HG03045 (cell line): ENCODE measurements at regions not wholly inside any gene's neighbourhood (a gene's known extent, or its start where the extent isn't known, plus 50 kb on each side); places are given as distances from the start of the nearest gene placed in this dataset.

Experiments used
- ATAC-seq: cut with Tn5 transposase; IDR thresholded peaks from one replicate; pipeline ENCODE4 v1.9.1; 2021; ENCODE audit warnings: mild to moderate bottlenecking, moderate library complexity; ENCODE audit not compliant: unreplicated experiment

DNA sequence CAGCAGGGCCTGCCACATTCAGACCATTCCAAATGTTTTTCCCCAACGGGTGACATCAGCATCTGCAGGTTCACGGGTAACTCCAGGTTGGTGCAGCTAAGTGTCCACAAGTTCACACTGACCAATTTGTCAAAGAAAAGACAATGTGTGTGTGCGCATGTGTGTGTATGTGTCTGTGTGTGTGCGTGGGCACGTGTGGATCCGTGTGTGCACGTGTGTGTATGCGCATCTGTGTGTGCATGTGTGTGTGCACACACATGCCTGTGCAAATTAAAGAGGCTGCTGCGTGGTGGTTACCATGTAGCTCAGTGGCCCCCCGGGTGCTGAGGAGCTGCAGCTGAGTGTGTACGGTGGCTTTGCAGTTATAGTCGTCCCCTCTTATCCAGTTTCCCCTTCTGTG lies 187.4 kb downstream of the TMEM18 start:
- no peak for ATAC-seq

DNA sequence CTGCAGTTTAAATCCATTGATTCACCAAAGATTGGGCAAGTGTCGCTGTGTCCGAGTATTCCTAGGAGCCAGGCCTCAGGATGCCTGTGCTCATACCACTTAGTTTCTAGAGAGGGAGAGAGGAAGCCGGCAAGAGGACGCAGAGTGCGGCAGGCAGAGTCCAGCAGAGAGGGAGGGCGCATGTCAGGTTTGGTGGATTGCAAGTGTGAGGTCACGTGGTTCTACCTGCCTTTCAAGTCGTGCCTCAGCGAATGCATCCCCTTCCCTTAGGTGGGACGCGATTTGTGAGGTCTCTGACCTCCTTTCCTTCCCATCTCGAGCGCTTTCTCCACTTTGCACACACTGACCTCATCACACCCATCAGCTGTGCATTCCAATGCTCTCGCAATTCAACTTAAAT lies 188.1 kb downstream of the TMEM18 start:
- ATAC-seq: no peak

DNA sequence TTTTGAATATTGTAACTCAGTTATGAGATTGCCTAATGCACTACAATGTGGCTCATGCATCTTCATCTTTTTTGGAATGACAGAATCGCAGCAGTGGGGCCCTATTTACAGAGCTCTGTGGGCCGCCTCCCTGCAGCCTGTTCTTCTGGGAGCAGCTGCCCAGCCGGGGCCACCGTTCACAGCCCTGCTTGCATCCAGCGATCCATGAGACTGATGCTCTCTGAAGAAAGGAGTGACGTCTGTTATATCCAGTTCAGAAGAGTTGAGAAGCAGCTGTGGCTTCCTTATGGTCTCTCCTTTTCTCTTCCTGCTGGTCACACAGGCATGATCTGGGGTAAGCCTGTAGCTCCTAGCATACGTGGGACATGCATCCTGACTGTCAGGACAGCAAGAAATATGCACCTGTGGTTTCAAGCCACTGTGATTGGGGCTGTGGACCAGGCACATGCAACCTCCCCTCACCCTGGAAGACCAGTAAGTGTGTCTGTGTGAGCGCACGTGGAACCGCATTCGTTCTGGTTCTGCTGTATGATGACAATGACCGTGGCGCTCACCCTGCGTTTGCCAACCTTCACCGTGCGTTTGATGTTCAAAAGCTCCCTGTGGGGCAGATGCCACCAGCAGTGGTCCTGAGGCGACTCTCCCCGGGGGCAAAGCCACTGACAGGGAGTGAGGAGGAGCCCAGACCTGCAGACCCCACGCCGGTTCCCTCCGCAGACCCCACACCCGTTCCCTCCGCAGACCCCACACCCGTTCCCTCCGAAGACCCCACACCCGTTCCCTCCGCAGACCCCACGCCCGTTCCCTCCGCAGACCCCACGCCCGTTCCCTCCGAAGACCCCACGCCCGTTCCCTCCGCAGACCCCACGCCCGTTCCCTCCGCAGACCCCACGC lies 189.8 kb downstream of the TMEM18 start:
- ATAC-seq: no peak

DNA sequence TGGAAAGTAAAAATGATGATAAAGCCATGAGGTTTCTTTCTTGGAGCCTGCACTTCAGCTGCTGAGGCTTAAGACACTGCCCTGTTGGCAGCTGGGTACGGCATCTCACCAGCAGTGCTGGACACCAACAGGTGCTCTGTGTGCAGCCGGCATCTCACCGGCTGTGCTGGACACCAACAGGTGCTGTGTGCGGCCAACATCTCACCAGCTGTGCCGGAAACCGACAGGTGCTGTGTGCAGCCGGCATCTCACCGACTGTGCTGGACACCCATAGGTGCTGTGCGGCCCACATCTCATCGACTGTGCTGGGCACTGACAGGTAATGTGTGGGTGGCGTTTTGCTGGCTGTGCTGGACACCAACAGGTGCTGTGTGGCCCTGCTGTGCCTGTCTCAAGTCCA lies 190.8 kb downstream of the TMEM18 start:
- no peak for ATAC-seq

DNA sequence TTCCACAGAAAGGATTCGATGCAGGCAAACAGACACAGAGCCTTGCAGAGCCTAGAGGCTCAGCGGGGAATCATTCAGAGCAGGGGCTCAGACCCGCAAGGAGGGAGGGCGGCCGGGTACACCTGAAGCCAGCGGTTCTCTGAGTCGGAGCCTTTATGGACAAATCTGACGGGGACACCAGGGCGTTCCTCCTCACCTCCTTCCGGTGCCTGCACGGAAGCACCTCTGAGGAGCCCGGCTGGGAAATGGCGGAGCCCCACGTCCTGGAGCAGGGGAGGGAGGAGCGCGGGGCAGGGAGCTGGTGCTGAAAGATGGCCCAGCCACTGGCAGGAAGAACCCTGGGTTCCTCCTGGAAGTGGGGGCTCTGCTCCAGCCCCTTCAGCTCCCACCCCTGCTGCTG lies 193.5 kb upstream of the ALKAL2 start:
- ATAC-seq: no peak

- no peak for ATAC-seq
Observed at GRCh38 chr2:479490-480176, 191.7 kb upstream of the ALKAL2 start.

- ATAC-seq: no peak
Observed at GRCh38 chr2:479031-479430, 191.1 kb upstream of the ALKAL2 start.

DNA sequence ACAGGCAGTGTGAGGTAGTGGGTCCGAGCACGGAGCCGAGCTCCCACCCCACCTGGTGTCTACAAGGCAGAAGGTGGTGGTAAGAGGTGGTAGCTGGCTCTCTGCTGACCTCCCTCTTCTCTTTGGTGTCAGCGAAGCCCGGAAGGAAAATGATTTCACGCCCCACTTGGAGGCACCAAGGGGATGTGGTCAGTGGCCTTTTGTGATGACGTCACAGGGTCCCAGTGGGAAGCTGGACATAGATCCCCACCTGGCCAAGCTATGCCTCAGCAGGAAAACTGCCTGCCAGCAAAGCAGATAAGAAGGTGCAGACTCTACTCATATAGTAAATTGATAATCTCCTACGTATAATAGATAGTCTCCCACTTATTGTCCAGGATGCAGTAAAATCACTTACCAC lies 183.7 kb upstream of the ALKAL2 start:
- no peak for ATAC-seq

- ATAC-seq: no peak
Observed at GRCh38 chr2:469514-469913, 181.6 kb upstream of the ALKAL2 start.

- no peak for ATAC-seq
Observed at GRCh38 chr2:468648-469336, 180.9 kb upstream of the ALKAL2 start.

GRCh38 chr2:467892-468647 lies 180.2 kb upstream of the ALKAL2 start:
- no peak for ATAC-seq

GRCh38 chr2:467543-467891 lies 179.6 kb upstream of the ALKAL2 start:
- ATAC-seq: no peak

GRCh38 chr2:467101-467500 lies 179.2 kb upstream of the ALKAL2 start:
- no peak for ATAC-seq

DNA sequence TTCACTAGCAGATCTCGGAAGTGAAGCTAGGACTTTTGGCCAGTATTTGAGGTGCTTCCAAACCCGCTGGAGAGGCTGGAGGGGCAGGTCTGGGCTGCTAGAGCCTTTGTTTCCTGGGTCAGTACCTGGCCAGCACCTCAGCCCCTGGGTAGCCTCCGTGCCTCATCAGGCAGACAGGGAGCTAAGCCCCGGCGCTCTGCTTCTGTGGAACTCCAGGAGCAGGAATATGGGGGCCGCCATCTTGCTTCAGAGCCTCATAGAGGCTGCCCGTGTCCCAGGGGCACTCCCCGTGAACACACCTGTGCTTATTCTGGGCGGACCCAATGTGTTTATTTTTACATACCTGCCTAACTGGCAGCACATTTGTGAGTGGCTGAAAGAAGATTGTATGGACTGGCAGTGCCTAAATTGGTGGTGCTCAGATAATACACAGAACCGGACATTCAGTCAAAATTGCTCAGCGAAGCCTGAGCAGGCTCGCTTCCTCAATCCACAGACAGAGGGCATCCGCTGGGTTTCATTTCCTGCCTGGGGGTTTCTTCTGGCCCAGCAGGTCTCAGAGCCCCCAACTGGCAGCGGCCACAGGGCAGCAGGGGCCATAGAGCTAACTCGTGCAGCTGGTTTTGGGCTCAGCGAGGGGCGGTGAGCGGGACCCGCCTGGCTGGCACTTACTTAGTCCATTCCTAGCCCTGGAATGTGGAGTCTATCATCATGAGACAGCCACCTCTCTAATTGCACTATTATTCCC lies 176.8 kb upstream of the ALKAL2 start:
- ATAC-seq: no peak

GRCh38 chr2:460861-461260 lies 173.0 kb upstream of the ALKAL2 start:
- no peak for ATAC-seq

GRCh38 chr2:459931-460330 lies 172.0 kb upstream of the ALKAL2 start:
- ATAC-seq: no peak

DNA sequence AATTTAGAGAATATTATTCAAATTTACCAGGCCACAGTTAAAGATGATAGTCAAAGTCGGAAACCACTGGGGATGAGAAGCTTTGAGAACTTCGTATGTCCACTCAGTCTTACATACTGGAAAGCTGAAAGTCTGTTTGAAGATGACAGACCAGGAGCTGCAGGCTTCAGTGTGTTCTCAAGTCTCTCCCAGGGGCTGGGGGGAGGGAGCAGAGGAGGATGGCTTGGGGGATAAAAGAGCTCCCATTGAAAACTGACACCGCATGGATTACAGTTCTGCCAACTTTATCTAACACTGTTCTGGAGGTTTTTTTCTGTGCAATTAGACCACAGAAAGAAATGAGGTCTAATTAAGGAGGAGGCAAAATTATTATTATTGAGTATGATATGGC lies 170.5 kb upstream of the ALKAL2 start:
- ATAC-seq: no peak

- no peak for ATAC-seq
Observed at GRCh38 chr2:457792-458424, 170.0 kb upstream of the ALKAL2 start.

DNA sequence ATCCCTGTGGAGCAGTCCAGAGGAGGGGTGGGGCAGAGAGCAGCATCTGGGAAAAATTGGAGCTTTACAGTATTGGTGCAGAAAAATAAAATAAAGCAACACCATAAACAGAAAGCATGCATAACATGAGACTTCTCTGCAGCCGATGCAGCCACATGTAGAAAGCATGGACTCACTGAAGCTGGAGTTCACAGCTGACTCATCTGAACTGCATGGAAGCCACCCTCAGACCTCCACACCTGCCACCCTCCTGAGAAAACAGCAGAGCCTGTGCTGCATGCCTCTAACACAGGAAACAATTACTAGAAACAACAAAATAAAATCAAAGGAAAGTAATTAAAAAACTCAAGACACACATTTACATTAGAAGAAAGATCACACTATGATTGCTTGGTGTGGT lies 169.4 kb upstream of the ALKAL2 start:
- ATAC-seq: no peak

DNA sequence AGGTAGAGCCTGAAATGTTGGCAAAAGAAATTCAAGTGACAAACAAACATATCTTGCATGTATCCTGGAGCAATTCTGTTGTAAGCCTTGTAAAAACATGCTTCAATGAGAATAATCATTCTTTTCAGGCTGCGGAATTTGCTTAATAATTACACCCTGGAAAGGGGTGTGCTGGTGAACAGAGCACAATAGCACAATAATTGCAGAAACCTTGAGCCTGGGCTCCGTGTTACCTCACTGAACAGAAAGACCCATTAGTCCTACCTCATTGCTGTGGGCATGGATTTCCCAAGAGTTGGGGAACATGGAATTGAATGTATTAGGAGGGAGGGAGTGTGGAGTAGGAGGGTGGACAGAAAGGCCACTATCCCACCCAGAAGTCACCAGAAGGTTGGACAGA lies 168.0 kb upstream of the ALKAL2 start:
- no peak for ATAC-seq
